OCI-LY7 (cell line): ENCODE measurements at regions not wholly inside any gene's neighbourhood (a gene's known extent, or its start where the extent isn't known, plus 50 kb on each side); places are given as distances from the start of the nearest gene placed in this dataset.
"Not testable (repeated sequence)": the region's sequence is repeated elsewhere in the genome, so short reads cannot be mapped to it uniquely, and the experiment has no call there.

Experiments used
- BruUV-seq: library from RNA; stranded (reverse); fragments of 400-500 nt; replicated peaks from 2 replicates; lab custom pipeline; 2021; lab: Mats Ljungman, UMichigan
- CTCF ChIA-PET: fragments of 300-600 bp; sonication (Branson Sonifier 250); formaldehyde crosslinking; loops from one replicate; lab custom pipeline; 2022; ENCODE audit warnings: antibody characterized with exemption; ENCODE audit not compliant: unreplicated experiment; lab: Charles Lee
- POLR2A ChIA-PET: fragments of 300-600 bp; sonication (Branson Sonifier 250); formaldehyde crosslinking; loops from one replicate; lab custom pipeline; 2022; ENCODE audit warnings: antibody characterized with exemption; lab: Charles Lee
- DNase-seq: peaks from one replicate; pipeline ENCODE4 v3.0.0-alpha.2; 2015; ENCODE audit warnings: low spot score
- H2AFZ ChIP-seq: fragments of 200-600 bp; sonication (generic), shearing (Covaris generic); 2 replicates; pipeline ENCODE4 v1.6.1; 2014; ENCODE audit warnings: mild to moderate bottlenecking, antibody characterized with exemption, low read length, moderate library complexity
- H3K27ac ChIP-seq: fragments of 200-600 bp; sonication (generic); 2 replicates; pipeline ENCODE4 v1.5.1; 2014; ENCODE audit warnings: mixed run types, low read depth, mild to moderate bottlenecking, moderate library complexity, low read length, inconsistent platforms; ENCODE audit not compliant: poor library complexity, severe bottlenecking
- H3K36me3 ChIP-seq: fragments of 200-600 bp; sonication (generic); 2 replicates; pipeline ENCODE4 v1.6.1; 2014; ENCODE audit warnings: mild to moderate bottlenecking, antibody characterized with exemption, low read length, moderate library complexity, mixed read lengths; ENCODE audit not compliant: insufficient read depth
- H3K4me1 ChIP-seq: fragments of 200-600 bp; sonication (generic); 2 replicates; pipeline ENCODE4 v1.5.1; 2014; ENCODE audit warnings: mild to moderate bottlenecking, low read length; ENCODE audit not compliant: insufficient read depth, poor library complexity, severe bottlenecking
- H3K4me2 ChIP-seq: fragments of 200-600 bp; sonication (generic); 2 replicates; pipeline ENCODE4 v1.6.1; 2014; ENCODE audit warnings: mild to moderate bottlenecking, low read length
- H3K4me3 ChIP-seq: fragments of 200-600 bp; sonication (generic); 2 replicates; pipeline ENCODE4 v1.5.1; 2014; ENCODE audit warnings: mild to moderate bottlenecking, low read depth, low read length; ENCODE audit not compliant: poor library complexity, severe bottlenecking
- H3K79me2 ChIP-seq: fragments of 200-600 bp; sonication (generic); 2 replicates; pipeline ENCODE4 v1.6.1; 2016; ENCODE audit warnings: low read depth, mild to moderate bottlenecking, low read length, moderate library complexity, mixed read lengths; ENCODE audit not compliant: insufficient read depth
- H3K9me2 ChIP-seq: fragments of 200-600 bp; sonication (generic); 2 replicates; pipeline ENCODE4 v1.6.1; 2016; ENCODE audit warnings: mild to moderate bottlenecking, low read length, mixed read lengths; ENCODE audit not compliant: insufficient read depth
- H3K9me3 ChIP-seq: fragments of 200-600 bp; sonication (generic); 2 replicates; pipeline ENCODE4 v1.6.1; 2014; ENCODE audit warnings: mild to moderate bottlenecking, mixed run types, low read length, mixed read lengths
- H4K20me1 ChIP-seq: fragments of 200-600 bp; sonication (generic); 2 replicates; pipeline ENCODE4 v1.6.1; 2014; ENCODE audit warnings: mild to moderate bottlenecking, antibody characterized with exemption, low read length, moderate library complexity, mixed read lengths; ENCODE audit not compliant: insufficient read depth
- EZH2phosphoT487 ChIP-seq: fragments of 200-600 bp; sonication (generic); IDR thresholded peaks from 2 replicates; pipeline ENCODE4 v1.6.1; 2018; ENCODE audit warnings: low read depth, borderline replicate concordance, mild to moderate bottlenecking, mixed run types, antibody characterized with exemption, low read length, moderate library complexity, mixed read lengths
- intact Hi-C: fragments of 100-400 bp; cut with micrococcal nuclease; formaldehyde crosslinking; loops from one replicate; pipeline ENCODE4 v1.10.0; 2022; ENCODE audit not compliant: unreplicated experiment
- TF ChIP-seq, protein P1 (sequence below): fragments of 200-600 bp; sonication (generic); conservative IDR thresholded peaks from 2 replicates; pipeline ENCODE4 v1.5.1; 2014; ENCODE audit warnings: mild to moderate bottlenecking, antibody characterized with exemption, low read length, moderate library complexity, mixed read lengths

DNA sequence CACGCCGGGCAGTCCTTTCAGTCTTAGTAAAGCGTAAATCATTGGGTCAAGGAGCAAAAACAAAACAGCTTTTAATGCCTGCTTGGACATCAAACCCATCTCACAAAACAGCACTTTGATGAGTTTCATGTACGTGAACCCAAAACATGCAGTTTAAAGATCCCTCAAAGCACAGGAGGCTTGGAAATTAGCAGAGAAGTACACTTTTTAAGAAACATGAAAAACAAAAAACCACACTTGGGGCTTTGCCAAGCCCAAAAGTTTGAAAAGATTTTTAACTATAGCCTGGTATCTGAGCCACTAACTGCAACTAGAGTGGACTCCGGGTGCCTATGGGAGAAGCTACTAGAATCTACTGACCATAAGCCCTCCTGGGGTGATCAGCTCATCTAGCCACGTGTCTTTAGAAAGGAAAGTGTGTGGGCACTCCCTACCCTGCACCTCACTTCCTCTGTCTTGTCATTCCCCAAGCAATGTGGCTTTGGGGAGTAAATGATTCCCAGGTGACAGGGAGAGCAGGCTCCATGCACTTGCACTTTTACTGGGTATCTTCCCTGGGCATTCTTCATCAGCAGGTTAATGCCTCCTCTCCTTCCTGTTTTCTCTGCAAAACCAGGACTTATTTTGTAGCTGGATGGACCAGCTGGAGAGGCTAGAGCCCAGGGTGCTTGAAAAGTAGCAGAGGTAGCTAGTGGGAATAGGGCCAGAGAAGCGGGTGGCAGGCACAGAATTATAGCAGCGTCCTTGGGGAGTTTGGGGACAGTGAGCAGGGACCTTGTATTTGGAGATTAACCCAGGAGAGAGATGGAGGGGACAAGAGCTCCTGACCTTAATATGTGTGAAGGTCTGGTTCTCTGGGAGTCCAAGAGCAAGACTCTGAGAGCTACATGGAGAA is 339.3 kb downstream of the BCL11B start:
- no peak for DNase-seq
- no TSS peak for BruUV-seq
- TF ChIP-seq, protein P1, sequence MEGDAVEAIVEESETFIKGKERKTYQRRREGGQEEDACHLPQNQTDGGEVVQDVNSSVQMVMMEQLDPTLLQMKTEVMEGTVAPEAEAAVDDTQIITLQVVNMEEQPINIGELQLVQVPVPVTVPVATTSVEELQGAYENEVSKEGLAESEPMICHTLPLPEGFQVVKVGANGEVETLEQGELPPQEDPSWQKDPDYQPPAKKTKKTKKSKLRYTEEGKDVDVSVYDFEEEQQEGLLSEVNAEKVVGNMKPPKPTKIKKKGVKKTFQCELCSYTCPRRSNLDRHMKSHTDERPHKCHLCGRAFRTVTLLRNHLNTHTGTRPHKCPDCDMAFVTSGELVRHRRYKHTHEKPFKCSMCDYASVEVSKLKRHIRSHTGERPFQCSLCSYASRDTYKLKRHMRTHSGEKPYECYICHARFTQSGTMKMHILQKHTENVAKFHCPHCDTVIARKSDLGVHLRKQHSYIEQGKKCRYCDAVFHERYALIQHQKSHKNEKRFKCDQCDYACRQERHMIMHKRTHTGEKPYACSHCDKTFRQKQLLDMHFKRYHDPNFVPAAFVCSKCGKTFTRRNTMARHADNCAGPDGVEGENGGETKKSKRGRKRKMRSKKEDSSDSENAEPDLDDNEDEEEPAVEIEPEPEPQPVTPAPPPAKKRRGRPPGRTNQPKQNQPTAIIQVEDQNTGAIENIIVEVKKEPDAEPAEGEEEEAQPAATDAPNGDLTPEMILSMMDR: no peak
- no peak for TF ChIP-seq EZH2phosphoT487
- ChIA-PET POLR2A (no interaction called here), CTCF (no interaction called here)
- no peak overlapping the region for H3K27ac ChIP-seq
- H3K4me1 ChIP-seq: no peaks in the 10 kb centered on the region
- intact Hi-C loops: no loop called here
- no peak overlapping the region for H3K4me2 ChIP-seq
- H3K36me3 ChIP-seq: no peaks in the 10 kb centered on the region
- no peak overlapping the region for H2AFZ ChIP-seq
- no peaks in the 10 kb centered on the region for H3K9me3 ChIP-seq
- H3K4me3 ChIP-seq: no peak overlapping the region
- H4K20me1 ChIP-seq: no peaks in the 10 kb centered on the region
- H3K9me2 ChIP-seq: no peaks in the 10 kb centered on the region
- H3K79me2 ChIP-seq: no peaks in the 10 kb centered on the region

DNA sequence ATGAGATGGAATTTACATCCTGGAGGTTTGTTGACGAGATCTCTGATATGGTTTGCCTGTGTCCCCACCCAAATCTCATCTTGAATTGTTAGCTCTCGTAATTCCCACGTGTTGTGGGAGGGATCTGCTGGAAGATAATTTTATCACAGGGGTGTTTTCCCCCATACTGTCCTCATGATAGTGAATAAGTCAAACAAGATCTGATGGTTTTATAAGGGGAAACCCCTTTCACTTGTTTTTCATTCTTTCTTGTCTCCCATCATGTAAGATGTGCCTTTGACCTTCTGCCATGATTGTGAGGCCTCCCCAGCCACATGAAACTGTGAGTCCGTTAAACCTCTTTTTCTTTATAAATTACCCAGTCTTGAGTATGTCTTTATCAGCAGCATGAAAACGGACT is 337.4 kb downstream of the BCL11B start:
- H2AFZ ChIP-seq, H3K79me2 ChIP-seq, CTCF ChIA-PET, DNase-seq, H3K27ac ChIP-seq, H3K4me3 ChIP-seq, BruUV-seq, H3K4me1 ChIP-seq, H4K20me1 ChIP-seq, H3K4me2 ChIP-seq, H3K9me2 ChIP-seq, intact Hi-C loops, H3K36me3 ChIP-seq, H3K9me3 ChIP-seq, POLR2A ChIA-PET: not testable (repeated sequence)

DNA sequence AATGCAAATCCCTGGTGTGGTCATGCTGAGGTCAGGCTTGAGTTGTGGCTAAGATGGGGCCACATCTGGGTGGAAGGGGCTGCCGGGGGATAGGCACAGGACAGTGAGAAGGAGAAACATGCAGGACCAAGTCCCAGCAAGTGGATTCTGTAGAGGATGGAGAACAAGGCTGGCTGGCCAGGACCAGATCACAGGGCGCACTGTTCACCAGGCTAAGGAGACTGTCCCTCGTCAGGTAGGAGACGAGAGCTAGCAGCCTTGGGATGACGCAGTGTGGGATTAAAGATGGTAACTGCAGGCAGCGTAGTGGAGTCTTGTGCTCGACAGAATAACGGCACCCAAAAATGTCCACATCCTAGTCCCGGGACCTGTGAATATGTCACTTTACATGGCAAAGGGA is 336.1 kb downstream of the BCL11B start:
- no TSS peak for BruUV-seq
- no peak overlapping the region for H2AFZ ChIP-seq
- no peaks in the 10 kb centered on the region for H3K9me2 ChIP-seq
- H3K4me2 ChIP-seq: no peak overlapping the region
- no peaks in the 10 kb centered on the region for H3K36me3 ChIP-seq
- H3K27ac ChIP-seq: no peak overlapping the region
- TF ChIP-seq EZH2phosphoT487: no peak
- TF ChIP-seq, protein P1: no peak
- no peaks in the 10 kb centered on the region for H3K9me3 ChIP-seq
- ChIA-PET POLR2A (no interaction called here), CTCF (no interaction called here)
- no peaks in the 10 kb centered on the region for H4K20me1 ChIP-seq
- no peak overlapping the region for H3K4me3 ChIP-seq
- no peaks in the 10 kb centered on the region for H3K4me1 ChIP-seq
- H3K79me2 ChIP-seq: no peaks in the 10 kb centered on the region
- intact Hi-C loops: no loop called here
- no peak for DNase-seq
